Esophagus squamous epithelium (tissue), 5 donors: ENCODE measurements at regions not wholly inside any gene's neighbourhood (a gene's known extent, or its start where the extent isn't known, plus 50 kb on each side); places are given as distances from the start of the nearest gene placed in this dataset.

Experiments used
- DNase-seq: peaks from one replicate; lab custom pipeline; 2025; lab: John Stamatoyannopoulos, UW
- H3K27ac ChIP-seq, 4 donors: fragments of 200-600 bp; sonication (generic); one replicate each; pipeline ENCODE4 v1.5.1; 2016 to 2019; ENCODE audit warnings: mild to moderate bottlenecking in 1 of 4
- H3K27me3 ChIP-seq, 4 donors: fragments of 200-600 bp; sonication (generic); 1 replicate in 3 of 4; 2 replicates in 1 of 4; pipeline versions ENCODE4 v1.5.1 to v1.6.0; 2017 to 2021; ENCODE audit warnings: antibody characterized with exemption in 1 of 4
- H3K36me3 ChIP-seq, 3 donors: fragments of 200-600 bp; sonication (generic); one replicate each; pipeline ENCODE4 v1.5.1; 2016 to 2019
- H3K4me1 ChIP-seq, 3 donors: fragments of 200-600 bp; sonication (generic); one replicate each; pipeline ENCODE4 v1.5.1; 2017 to 2019
- H3K4me3 ChIP-seq, 4 donors: fragments of 200-600 bp; sonication (generic); 1 replicate in 3 of 4; 2 replicates in 1 of 4; pipeline ENCODE4 v1.5.1; 2016 to 2019; ENCODE audit warnings: mild to moderate bottlenecking in 2 of 4, moderate library complexity in 1 of 4
- H3K9me3 ChIP-seq, 3 donors: fragments of 200-600 bp; sonication (generic); one replicate each; pipeline ENCODE4 v1.5.1; 2016 to 2019
- POLR2A ChIP-seq, 4 donors: fragments of 450-650 bp; IDR thresholded peaks; one replicate each; pipeline ENCODE4 v1.6.1; 2017; ENCODE audit warnings: antibody characterized with exemption in 4 of 4, mild to moderate bottlenecking in 4 of 4, moderate library complexity in 3 of 4
- WGBS, 2 donors: methylation state at CpG; one replicate each; pipeline ENCODE4 v1.1.5; 2018; 5-methylcytosine and 5-hydroxymethylcytosine counted together
- intact Hi-C: fragments of 100-400 bp; cut with DNase I; formaldehyde crosslinking; loops from one replicate; pipeline ENCODE4 v1.15.0; 2022
- TF ChIP-seq, protein P1 (sequence below), 6 experiments: fragments of 450-650 bp in 4 of 6; fragments of 200-600 bp in 2 of 6; sonication (generic) in 2 of 6; IDR thresholded peaks; one replicate each; pipeline ENCODE4 v1.5.1; 2016 to 2019; ENCODE audit warnings: antibody characterized with exemption in 6 of 6, mild to moderate bottlenecking in 4 of 6, moderate library complexity in 4 of 6
- donor health status: DM: yes; HTN: yes; CAD: no.

DNA sequence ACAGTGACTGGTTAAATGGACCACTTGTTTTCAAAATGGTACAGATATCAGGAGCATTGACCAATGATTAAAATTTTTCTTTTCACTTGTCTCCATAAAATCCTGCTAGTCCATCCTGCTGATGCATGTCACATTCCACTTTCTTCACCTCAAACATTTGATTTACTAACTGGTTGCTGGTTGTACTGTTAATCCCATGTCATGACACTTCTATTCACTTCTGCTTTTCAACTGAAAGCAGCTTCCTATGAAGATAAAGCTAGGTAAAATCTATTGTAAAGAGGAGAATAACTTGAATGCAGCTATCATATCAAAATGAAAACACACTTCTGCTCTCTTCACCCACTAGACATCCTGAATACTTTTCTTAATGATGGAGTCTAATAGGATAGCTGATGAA lies 149.6 kb upstream of the OTX2 start:
- Histone ChIP-seq H3K27ac (no peak overlapping the region), H3K4me1 (no peaks in the 10 kb centered on the region), H3K9me3 (no peaks in the 10 kb centered on the region), H3K4me3 (no peak overlapping the region), H3K27me3 (no peaks in the 10 kb centered on the region), H3K36me3 (no peaks in the 10 kb centered on the region)
- no peak for TF ChIP-seq POLR2A (IDR thresholded peaks at IDR 0.05)
- TF ChIP-seq, protein P1, sequence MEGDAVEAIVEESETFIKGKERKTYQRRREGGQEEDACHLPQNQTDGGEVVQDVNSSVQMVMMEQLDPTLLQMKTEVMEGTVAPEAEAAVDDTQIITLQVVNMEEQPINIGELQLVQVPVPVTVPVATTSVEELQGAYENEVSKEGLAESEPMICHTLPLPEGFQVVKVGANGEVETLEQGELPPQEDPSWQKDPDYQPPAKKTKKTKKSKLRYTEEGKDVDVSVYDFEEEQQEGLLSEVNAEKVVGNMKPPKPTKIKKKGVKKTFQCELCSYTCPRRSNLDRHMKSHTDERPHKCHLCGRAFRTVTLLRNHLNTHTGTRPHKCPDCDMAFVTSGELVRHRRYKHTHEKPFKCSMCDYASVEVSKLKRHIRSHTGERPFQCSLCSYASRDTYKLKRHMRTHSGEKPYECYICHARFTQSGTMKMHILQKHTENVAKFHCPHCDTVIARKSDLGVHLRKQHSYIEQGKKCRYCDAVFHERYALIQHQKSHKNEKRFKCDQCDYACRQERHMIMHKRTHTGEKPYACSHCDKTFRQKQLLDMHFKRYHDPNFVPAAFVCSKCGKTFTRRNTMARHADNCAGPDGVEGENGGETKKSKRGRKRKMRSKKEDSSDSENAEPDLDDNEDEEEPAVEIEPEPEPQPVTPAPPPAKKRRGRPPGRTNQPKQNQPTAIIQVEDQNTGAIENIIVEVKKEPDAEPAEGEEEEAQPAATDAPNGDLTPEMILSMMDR (IDR thresholded peaks at IDR 0.05), result no peak
- intact Hi-C loops, result no loop called here
- no peak for DNase-seq

DNA sequence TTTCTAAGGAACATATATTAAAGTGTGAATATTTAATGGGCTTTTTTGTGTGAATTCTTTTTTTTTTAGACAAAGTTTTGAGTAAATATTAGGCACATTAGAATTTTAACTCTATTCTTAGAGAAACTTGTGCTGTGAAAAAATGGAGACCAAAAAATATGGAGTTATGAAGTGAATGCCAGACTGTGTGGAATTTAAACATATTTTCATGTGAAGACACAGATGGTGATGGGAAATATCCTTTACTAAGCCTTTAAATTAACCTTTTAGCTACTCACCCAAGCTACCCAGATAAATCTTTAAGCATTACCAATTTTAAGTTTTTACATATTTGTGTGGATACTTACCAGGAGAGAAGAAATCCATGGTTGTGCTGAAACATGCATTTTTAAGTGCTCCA lies 148.8 kb upstream of the OTX2 start:
- Histone ChIP-seq H3K36me3 (no peaks in the 10 kb centered on the region), H3K27ac (no peak overlapping the region), H3K27me3 (no peaks in the 10 kb centered on the region), H3K4me3 (no peak overlapping the region), H3K9me3 (no peaks in the 10 kb centered on the region), H3K4me1 (no peaks in the 10 kb centered on the region)
- intact Hi-C loops, result no loop called here
- no peak for TF ChIP-seq POLR2A (IDR thresholded peaks at IDR 0.05)
- TF ChIP-seq, protein P1 (IDR thresholded peaks at IDR 0.05), result no peak
- no peak for DNase-seq

DNA sequence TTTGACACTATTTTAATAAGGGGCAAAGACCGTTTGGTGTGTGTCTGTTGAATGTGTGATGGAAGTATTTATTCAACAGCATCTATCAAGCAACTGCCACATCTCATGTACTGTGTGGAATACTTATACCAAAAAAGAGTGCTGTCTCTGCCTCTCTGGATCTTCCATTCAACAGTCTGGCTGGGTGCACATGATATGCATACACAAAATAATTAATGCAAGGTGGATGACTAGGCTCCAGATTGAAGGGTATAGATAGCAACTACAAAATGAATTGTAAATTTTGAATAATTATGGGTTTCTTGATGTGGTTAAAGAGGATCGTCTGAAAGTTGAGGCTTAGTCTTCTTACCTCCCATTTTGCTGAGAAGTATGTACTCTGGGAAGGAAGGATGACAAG lies 145.9 kb upstream of the OTX2 start:
- WGBS, 2 donors, result 41 to 49% methylated on average over 2 of the region's 2 CpGs
- Histone ChIP-seq H3K4me3 (no peak overlapping the region), H3K4me1 (no peaks in the 10 kb centered on the region), H3K27me3 (no peaks in the 10 kb centered on the region), H3K9me3 (no peaks in the 10 kb centered on the region), H3K27ac (no peak overlapping the region), H3K36me3 (no peaks in the 10 kb centered on the region)
- TF ChIP-seq POLR2A (IDR thresholded peaks at IDR 0.05), result no peak
- TF ChIP-seq, protein P1 (IDR thresholded peaks at IDR 0.05), result no peak
- intact Hi-C loops, result no loop called here
- no peak for DNase-seq

DNA sequence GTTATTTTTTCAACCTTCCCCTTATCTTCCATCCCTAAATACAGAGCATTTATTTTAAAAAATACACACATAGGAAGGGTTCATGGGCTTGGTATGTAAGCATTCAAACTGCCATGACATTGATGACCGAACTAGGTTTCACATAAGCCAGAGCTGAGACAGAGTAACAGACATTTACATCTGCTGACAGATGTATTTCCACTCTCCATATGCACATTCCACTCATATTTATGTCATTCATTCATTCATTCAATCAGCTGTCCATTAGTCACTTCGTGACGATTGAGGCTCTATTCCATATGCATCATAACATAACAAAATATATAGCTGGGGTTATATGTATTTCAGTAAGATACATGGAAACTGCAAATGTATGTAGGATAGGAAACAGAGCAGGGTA lies 145.5 kb upstream of the OTX2 start:
- no peak for DNase-seq
- intact Hi-C loops, result no loop called here
- no peak overlapping the region for H3K4me3 ChIP-seq
- 68 to 87% methylated on average over 3 of the region's 3 CpGs for WGBS, 2 donors
- no peak overlapping the region for H3K27ac ChIP-seq
- no peaks in the 10 kb centered on the region for H3K4me1 ChIP-seq
- no peak for TF ChIP-seq POLR2A (IDR thresholded peaks at IDR 0.05)
- TF ChIP-seq, protein P1 (IDR thresholded peaks at IDR 0.05), result no peak
- no peaks in the 10 kb centered on the region for H3K27me3 ChIP-seq
- H3K9me3 ChIP-seq, result no peaks in the 10 kb centered on the region
- H3K36me3 ChIP-seq, result no peaks in the 10 kb centered on the region

DNA sequence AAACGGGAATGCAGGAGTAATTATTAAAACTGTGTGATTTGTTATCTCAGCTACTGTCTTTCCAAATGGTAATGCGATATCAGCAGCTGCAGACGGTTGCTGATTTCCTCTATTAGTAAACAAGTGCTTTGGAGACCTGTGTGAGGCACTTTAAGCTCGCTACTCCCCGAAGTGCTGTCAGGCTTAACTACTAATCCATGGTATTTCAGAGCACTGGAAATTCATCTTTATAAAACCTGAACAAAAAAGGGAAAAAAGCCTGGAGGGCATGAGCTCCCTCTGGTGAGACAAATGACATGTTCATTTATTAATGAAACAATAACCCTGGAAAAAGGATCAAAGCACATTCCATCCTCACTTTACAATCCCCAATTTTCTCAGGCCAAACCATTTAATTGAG lies 143.6 kb upstream of the OTX2 start:
- Histone ChIP-seq H3K4me1 (no peaks in the 10 kb centered on the region), H3K27ac (no peak overlapping the region), H3K27me3 (no peaks in the 10 kb centered on the region), H3K9me3 (no peaks in the 10 kb centered on the region), H3K4me3 (no peak overlapping the region), H3K36me3 (no peaks in the 10 kb centered on the region)
- no peak for DNase-seq
- intact Hi-C loops, result no loop called here
- TF ChIP-seq, protein P1 (IDR thresholded peaks at IDR 0.05), result no peak
- no peak for TF ChIP-seq POLR2A (IDR thresholded peaks at IDR 0.05)
- 8 to 12% methylated on average over 5 of the region's 5 CpGs for WGBS, 2 donors
